ENCODE measurements at regions not wholly inside any gene's neighbourhood (a gene's known extent, or its start where the extent isn't known, plus 50 kb on each side); places are given as distances from the start of the nearest gene placed in this dataset.

GRCh38 chr7:4319280-4319679 is 362.8 kb upstream of the FOXK1 start:
- DNase-seq: no peak
- no peaks in the 10 kb centered on the region for H3K4me1 ChIP-seq (ENCODE audit: control insufficient read depth, insufficient read depth, low read length)
- H3K4me3 ChIP-seq (ENCODE audit: low read length): no peak overlapping the region
- H3K9me3 ChIP-seq (replicated peaks; ENCODE audit: control insufficient read depth, low read depth, low read length): peaks cover 5% of the 10 kb centered on the region
- no peaks in the 10 kb centered on the region for H3K27me3 ChIP-seq (ENCODE audit: control insufficient read depth, insufficient read depth, low read length)
- H3K27ac ChIP-seq (ENCODE audit: low read length): no peak overlapping the region
- WGBS (ENCODE audit: insufficient coverage): 83% methylated on average over 10 of the region's 11 CpGs
- H3K36me3 ChIP-seq (ENCODE audit: control insufficient read depth, insufficient read depth, low read length): no peaks in the 10 kb centered on the region

- DNase-seq: no peak
- Histone ChIP-seq H3K4me3 (ENCODE audit: low read length) (no peak overlapping the region), H3K9me3 (replicated peaks; ENCODE audit: control insufficient read depth, low read depth, low read length) (peaks cover 3% of the 10 kb centered on the region), H3K27ac (ENCODE audit: low read length) (no peak overlapping the region), H3K27me3 (ENCODE audit: control insufficient read depth, insufficient read depth, low read length) (no peaks in the 10 kb centered on the region), H3K4me1 (ENCODE audit: control insufficient read depth, insufficient read depth, low read length) (no peaks in the 10 kb centered on the region), H3K36me3 (ENCODE audit: control insufficient read depth, insufficient read depth, low read length) (no peaks in the 10 kb centered on the region)
- WGBS (ENCODE audit: insufficient coverage): 83% methylated on average over 6 of the region's 8 CpGs
These were observed 356.4 kb upstream of the FOXK1 start for GRCh38 chr7:4325732-4326131.

DNA sequence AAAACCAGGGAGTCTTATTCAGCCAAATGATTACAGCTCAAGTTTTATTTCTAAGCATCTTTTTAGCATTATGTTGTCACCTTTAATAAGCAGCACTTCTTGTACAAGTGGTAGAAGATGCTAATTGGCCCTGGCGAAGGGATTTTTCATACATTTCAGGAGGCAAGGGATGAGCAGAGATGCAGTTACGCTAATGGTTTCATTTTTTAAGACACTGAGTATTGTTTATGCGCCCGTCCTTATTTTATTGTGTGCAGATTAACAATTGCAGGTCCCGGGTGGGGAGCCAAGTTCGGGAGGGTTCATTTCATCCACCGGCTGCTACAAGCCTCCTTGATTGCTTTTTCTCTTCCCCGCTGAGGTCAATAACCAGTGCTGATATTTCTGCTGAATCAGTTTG is 350.4 kb upstream of the FOXK1 start:
- H3K27ac ChIP-seq (ENCODE audit: low read length): no peak overlapping the region
- H3K9me3 ChIP-seq (replicated peaks; ENCODE audit: control insufficient read depth, low read depth, low read length): no peaks in the 10 kb centered on the region
- no peaks in the 10 kb centered on the region for H3K36me3 ChIP-seq (ENCODE audit: control insufficient read depth, insufficient read depth, low read length)
- no peaks in the 10 kb centered on the region for H3K27me3 ChIP-seq (ENCODE audit: control insufficient read depth, insufficient read depth, low read length)
- H3K4me1 ChIP-seq (ENCODE audit: control insufficient read depth, insufficient read depth, low read length): no peaks in the 10 kb centered on the region
- no peak overlapping the region for H3K4me3 ChIP-seq (ENCODE audit: low read length)
- no peak for DNase-seq
- WGBS (ENCODE audit: insufficient coverage): 90% methylated on average over 4 of the region's 8 CpGs

- no peak for DNase-seq
- no peaks in the 10 kb centered on the region for H3K27me3 ChIP-seq (ENCODE audit: control insufficient read depth, insufficient read depth, low read length)
- 92% methylated on average over 3 of the region's 7 CpGs for WGBS (ENCODE audit: insufficient coverage)
These were observed 343.5 kb upstream of the FOXK1 start for GRCh38 chr7:4338556-4338955.

GRCh38 chr7:4343272-4344247 is 338.5 kb upstream of the FOXK1 start:
- Histone ChIP-seq H3K9me3 (replicated peaks; ENCODE audit: control insufficient read depth, low read depth, low read length) (peaks cover 7% of the 10 kb centered on the region), H3K27ac (ENCODE audit: low read length) (no peak overlapping the region), H3K27me3 (ENCODE audit: control insufficient read depth, insufficient read depth, low read length) (no peaks in the 10 kb centered on the region), H3K36me3 (ENCODE audit: control insufficient read depth, insufficient read depth, low read length) (no peaks in the 10 kb centered on the region), H3K4me1 (ENCODE audit: control insufficient read depth, insufficient read depth, low read length) (no peaks in the 10 kb centered on the region), H3K4me3 (ENCODE audit: low read length) (no peak overlapping the region)
- WGBS (ENCODE audit: insufficient coverage): 75% methylated on average over 10 of the region's 24 CpGs
- DNase-seq: no peak

More at GRCh38 chr7:4338556-4338955, 343.5 kb upstream of the FOXK1 start:
- no peaks in the 10 kb centered on the region for H3K36me3 ChIP-seq (ENCODE audit: control insufficient read depth, insufficient read depth, low read length)
- no peak overlapping the region for H3K27ac ChIP-seq (ENCODE audit: low read length)
- no peak overlapping the region for H3K4me3 ChIP-seq (ENCODE audit: low read length)
- H3K9me3 ChIP-seq (replicated peaks; ENCODE audit: control insufficient read depth, low read depth, low read length): no peaks in the 10 kb centered on the region
- no peaks in the 10 kb centered on the region for H3K4me1 ChIP-seq (ENCODE audit: control insufficient read depth, insufficient read depth, low read length)

DNA sequence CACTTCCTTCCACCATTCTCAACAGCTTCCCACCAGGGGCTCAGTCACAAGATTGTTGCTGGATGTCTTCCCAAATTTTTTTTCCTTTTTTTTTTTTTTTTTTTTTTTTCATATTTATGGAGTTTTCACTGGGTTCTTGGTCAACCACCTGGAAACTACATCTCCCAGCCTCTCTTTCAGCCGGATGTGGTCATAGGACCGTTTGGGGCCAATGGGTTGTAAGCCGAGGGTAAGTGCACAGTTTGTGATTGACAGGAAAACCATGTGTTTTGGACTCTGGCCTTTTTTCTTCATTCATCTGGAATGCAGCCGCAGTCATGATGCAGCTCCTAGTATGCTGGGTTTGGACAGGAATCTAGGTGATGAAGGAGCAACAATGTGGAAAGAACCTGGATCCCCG is 337.1 kb upstream of the FOXK1 start:
- no peaks in the 10 kb centered on the region for H3K4me1 ChIP-seq (ENCODE audit: control insufficient read depth, insufficient read depth, low read length)
- H3K4me3 ChIP-seq (ENCODE audit: low read length): no peak overlapping the region
- H3K36me3 ChIP-seq (ENCODE audit: control insufficient read depth, insufficient read depth, low read length): no peaks in the 10 kb centered on the region
- H3K27me3 ChIP-seq (ENCODE audit: control insufficient read depth, insufficient read depth, low read length): no peaks in the 10 kb centered on the region
- peaks cover 7% of the 10 kb centered on the region for H3K9me3 ChIP-seq (replicated peaks; ENCODE audit: control insufficient read depth, low read depth, low read length)
- WGBS (ENCODE audit: insufficient coverage): 64% methylated on average over 5 of the region's 5 CpGs
- no peak overlapping the region for H3K27ac ChIP-seq (ENCODE audit: low read length)
- DNase-seq: no peak

- H3K4me1 ChIP-seq (ENCODE audit: control insufficient read depth, insufficient read depth, low read length): no peaks in the 10 kb centered on the region
- H3K27me3 ChIP-seq (ENCODE audit: control insufficient read depth, insufficient read depth, low read length): no peaks in the 10 kb centered on the region
- DNase-seq: no peak
- H3K36me3 ChIP-seq (ENCODE audit: control insufficient read depth, insufficient read depth, low read length): no peaks in the 10 kb centered on the region
- H3K4me3 ChIP-seq (ENCODE audit: low read length): no peak overlapping the region
- no peaks in the 10 kb centered on the region for H3K9me3 ChIP-seq (replicated peaks; ENCODE audit: control insufficient read depth, low read depth, low read length)
- no peak overlapping the region for H3K27ac ChIP-seq (ENCODE audit: low read length)
- no CpG with 5 or more reads among the region's 1 CpG for WGBS (ENCODE audit: insufficient coverage)
These were observed 330.0 kb upstream of the FOXK1 start for GRCh38 chr7:4352069-4352468.

- no peaks in the 10 kb centered on the region for H3K27me3 ChIP-seq (ENCODE audit: control insufficient read depth, insufficient read depth, low read length)
- no peaks in the 10 kb centered on the region for H3K4me1 ChIP-seq (ENCODE audit: control insufficient read depth, insufficient read depth, low read length)
- H3K9me3 ChIP-seq (replicated peaks; ENCODE audit: control insufficient read depth, low read depth, low read length): no peaks in the 10 kb centered on the region
- H3K36me3 ChIP-seq (ENCODE audit: control insufficient read depth, insufficient read depth, low read length): no peaks in the 10 kb centered on the region
- no peak overlapping the region for H3K4me3 ChIP-seq (ENCODE audit: low read length)
- 85% methylated on average over 5 of the region's 5 CpGs for WGBS (ENCODE audit: insufficient coverage)
- no peak for DNase-seq
- no peak overlapping the region for H3K27ac ChIP-seq (ENCODE audit: low read length)
These were observed 320.3 kb upstream of the FOXK1 start for GRCh38 chr7:4361774-4362173.

DNA sequence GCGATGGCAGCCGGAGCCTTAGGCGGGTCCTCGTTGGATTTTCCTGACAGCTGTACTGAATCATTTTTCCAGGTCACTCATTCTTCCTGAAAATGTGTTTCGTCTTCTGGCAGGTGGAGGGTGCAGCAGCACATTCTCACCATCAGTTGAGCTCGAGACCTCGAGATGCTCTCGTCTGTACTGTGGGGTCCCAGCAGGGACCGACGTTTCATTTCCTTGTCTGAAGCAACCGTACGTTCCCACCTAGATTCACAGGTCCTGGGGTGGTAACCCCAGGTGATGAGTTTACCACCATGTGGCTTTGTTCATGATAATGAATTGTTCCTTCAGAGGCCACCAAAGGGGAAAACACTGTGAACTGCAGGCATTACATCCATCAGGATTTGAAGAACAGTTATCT is 298.5 kb upstream of the FOXK1 start:
- DNase-seq: no peak
- Histone ChIP-seq H3K4me1 (ENCODE audit: control insufficient read depth, insufficient read depth, low read length) (no peaks in the 10 kb centered on the region), H3K27me3 (ENCODE audit: control insufficient read depth, insufficient read depth, low read length) (peaks cover 3% of the 10 kb centered on the region), H3K4me3 (ENCODE audit: low read length) (no peak overlapping the region), H3K36me3 (ENCODE audit: control insufficient read depth, insufficient read depth, low read length) (no peaks in the 10 kb centered on the region), H3K27ac (ENCODE audit: low read length) (no peak overlapping the region), H3K9me3 (replicated peaks; ENCODE audit: control insufficient read depth, low read depth, low read length) (peaks cover 2% of the 10 kb centered on the region)
- 37% methylated on average over 12 of the region's 12 CpGs for WGBS (ENCODE audit: insufficient coverage)

DNA sequence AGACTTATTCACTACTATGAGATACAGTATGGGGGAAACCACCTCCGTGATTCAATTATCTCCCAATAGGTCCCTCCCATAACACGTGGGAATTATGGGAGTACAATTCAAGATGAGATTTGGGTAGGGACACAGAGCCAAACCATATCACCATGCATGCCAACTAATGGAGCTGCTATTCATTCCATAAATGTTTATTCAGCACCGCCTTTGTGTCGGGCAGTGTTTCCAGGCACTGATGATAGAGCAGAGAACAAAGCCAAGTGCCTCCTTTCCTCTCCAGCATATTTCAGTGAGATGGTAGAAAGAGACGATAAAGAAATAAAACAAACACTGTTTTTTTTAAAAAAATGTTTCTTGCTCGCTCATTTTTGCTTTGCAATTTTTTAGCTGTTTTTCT is 295.9 kb upstream of the FOXK1 start:
- Histone ChIP-seq H3K4me1 (ENCODE audit: control insufficient read depth, insufficient read depth, low read length) (no peaks in the 10 kb centered on the region), H3K9me3 (replicated peaks; ENCODE audit: control insufficient read depth, low read depth, low read length) (no peaks in the 10 kb centered on the region), H3K27me3 (ENCODE audit: control insufficient read depth, insufficient read depth, low read length) (peaks cover 3% of the 10 kb centered on the region), H3K36me3 (ENCODE audit: control insufficient read depth, insufficient read depth, low read length) (no peaks in the 10 kb centered on the region), H3K27ac (ENCODE audit: low read length) (no peak overlapping the region), H3K4me3 (ENCODE audit: low read length) (no peak overlapping the region)
- no peak for DNase-seq
- WGBS (ENCODE audit: insufficient coverage): no CpG with 5 or more reads among the region's 6 CpGs

All from muscle of leg (tissue), 3 donors.